ENCODE measurements at regions not wholly inside any gene's neighbourhood (a gene's known extent, or its start where the extent isn't known, plus 50 kb on each side); places are given as distances from the start of the nearest gene placed in this dataset.

DNA sequence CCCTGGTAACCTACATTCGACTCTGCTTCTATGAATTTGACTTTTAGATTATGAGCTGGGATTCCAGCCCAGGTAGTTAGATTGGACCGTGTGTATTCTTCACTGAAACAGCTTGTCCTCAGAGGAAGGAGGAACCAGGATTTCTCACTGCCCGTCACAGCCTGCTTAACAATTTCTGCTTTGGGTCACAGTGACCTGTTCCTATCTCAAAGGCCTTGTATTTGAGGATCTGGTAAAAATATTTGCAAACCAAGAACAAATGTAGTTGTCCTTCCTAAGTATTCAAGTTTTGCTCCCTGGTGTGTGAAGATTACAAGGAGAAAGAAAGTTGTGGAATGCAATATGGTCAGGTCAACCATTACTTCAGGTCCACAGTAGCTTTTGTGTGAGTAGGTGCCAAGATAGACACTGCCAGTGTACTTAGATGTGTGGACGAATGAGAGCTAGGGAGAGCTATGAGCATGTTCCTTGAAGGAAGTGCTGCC, 55.1 kb downstream of the KIF4B start:
- H3K27me3 ChIP-seq = no peaks in the 10 kb centered on the region
- WGBS, 2 donors = 59 to 74% methylated on average over 4 of the region's 4 CpGs
- H3K36me3 ChIP-seq = no peaks in the 10 kb centered on the region
- ATAC-seq (ENCODE audit: low FRiP score in 2 of 2) = no peak
- no peak overlapping the region for H3K4me3 ChIP-seq
- H3K27ac ChIP-seq = no peak overlapping the region
- DNase-seq = no peak
- no peaks in the 10 kb centered on the region for H3K4me1 ChIP-seq
- TF ChIP-seq EP300 (IDR thresholded peaks at IDR 0.05) = no peak
- TF ChIP-seq POLR2AphosphoS5 (IDR thresholded peaks at IDR 0.05) = no peak
- TF ChIP-seq, protein P1, sequence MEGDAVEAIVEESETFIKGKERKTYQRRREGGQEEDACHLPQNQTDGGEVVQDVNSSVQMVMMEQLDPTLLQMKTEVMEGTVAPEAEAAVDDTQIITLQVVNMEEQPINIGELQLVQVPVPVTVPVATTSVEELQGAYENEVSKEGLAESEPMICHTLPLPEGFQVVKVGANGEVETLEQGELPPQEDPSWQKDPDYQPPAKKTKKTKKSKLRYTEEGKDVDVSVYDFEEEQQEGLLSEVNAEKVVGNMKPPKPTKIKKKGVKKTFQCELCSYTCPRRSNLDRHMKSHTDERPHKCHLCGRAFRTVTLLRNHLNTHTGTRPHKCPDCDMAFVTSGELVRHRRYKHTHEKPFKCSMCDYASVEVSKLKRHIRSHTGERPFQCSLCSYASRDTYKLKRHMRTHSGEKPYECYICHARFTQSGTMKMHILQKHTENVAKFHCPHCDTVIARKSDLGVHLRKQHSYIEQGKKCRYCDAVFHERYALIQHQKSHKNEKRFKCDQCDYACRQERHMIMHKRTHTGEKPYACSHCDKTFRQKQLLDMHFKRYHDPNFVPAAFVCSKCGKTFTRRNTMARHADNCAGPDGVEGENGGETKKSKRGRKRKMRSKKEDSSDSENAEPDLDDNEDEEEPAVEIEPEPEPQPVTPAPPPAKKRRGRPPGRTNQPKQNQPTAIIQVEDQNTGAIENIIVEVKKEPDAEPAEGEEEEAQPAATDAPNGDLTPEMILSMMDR (IDR thresholded peaks at IDR 0.05) = no peak
- no peak for TF ChIP-seq POLR2A (IDR thresholded peaks at IDR 0.05)
- H3K9me3 ChIP-seq = no peaks in the 10 kb centered on the region

DNA sequence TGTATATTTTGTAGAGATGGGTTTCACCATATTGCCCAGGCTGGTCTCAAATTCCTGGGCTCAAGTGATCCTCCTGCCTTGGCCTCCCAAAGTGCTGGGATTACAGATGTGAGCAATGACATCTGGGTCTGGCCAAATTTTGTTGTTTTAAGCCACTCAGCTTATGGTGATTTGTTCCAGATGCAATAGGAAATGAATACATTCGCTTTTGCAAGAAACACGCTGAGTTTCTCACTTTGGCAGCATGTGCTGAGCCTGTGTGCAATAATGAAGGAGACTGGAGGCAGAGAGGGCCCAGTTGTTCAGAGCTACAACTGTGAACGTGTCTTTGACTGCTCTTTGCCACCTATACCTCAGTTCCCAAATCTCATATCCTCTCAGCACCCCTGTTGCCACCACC, 56.4 kb downstream of the KIF4B start:
- no peak overlapping the region for H3K27ac ChIP-seq
- whole genome bisulfite sequencing, 2 donors = 78 to 82% methylated on average over 3 of the region's 3 CpGs
- DNase-seq = no peak
- TF ChIP-seq, protein P1 (IDR thresholded peaks at IDR 0.05) = no peak
- TF ChIP-seq POLR2A (IDR thresholded peaks at IDR 0.05) (no peak), EP300 (IDR thresholded peaks at IDR 0.05) (no peak), POLR2AphosphoS5 (IDR thresholded peaks at IDR 0.05) (no peak)
- ATAC-seq (ENCODE audit: low FRiP score in 2 of 2) = no peak
- H3K36me3 ChIP-seq = no peaks in the 10 kb centered on the region
- no peaks in the 10 kb centered on the region for H3K27me3 ChIP-seq
- no peaks in the 10 kb centered on the region for H3K4me1 ChIP-seq
- H3K9me3 ChIP-seq = no peaks in the 10 kb centered on the region
- H3K4me3 ChIP-seq = no peak overlapping the region

DNA sequence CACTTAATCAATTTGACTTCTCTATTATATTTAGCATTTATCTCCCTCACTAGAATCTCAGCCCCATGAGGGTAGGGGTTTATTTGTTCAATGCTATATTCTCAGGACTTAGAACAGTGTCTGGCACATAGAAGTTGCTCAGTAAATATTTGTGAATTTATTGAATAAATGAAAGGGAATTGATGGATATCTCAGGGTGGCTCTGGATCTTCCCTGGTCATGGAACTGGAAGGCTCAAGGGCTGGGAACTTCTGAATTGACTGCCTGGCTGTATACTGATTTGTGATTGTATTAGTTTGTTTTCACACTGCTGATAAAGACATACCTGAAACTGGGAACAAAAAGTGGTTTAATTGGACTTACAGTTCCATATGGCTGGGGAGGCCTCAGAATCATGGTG, 57.2 kb downstream of the KIF4B start:
- no peak overlapping the region for H3K27ac ChIP-seq
- H3K4me3 ChIP-seq = no peak overlapping the region
- H3K27me3 ChIP-seq = no peaks in the 10 kb centered on the region
- no peaks in the 10 kb centered on the region for H3K9me3 ChIP-seq
- DNase-seq = no peak
- H3K4me1 ChIP-seq = no peaks in the 10 kb centered on the region
- H3K36me3 ChIP-seq = no peaks in the 10 kb centered on the region
- ATAC-seq (ENCODE audit: low FRiP score in 2 of 2) = no peak
- TF ChIP-seq POLR2AphosphoS5 (IDR thresholded peaks at IDR 0.05) (no peak), EP300 (IDR thresholded peaks at IDR 0.05) (no peak), POLR2A (IDR thresholded peaks at IDR 0.05) (no peak)
- TF ChIP-seq, protein P1 (IDR thresholded peaks at IDR 0.05) = no peak

DNA sequence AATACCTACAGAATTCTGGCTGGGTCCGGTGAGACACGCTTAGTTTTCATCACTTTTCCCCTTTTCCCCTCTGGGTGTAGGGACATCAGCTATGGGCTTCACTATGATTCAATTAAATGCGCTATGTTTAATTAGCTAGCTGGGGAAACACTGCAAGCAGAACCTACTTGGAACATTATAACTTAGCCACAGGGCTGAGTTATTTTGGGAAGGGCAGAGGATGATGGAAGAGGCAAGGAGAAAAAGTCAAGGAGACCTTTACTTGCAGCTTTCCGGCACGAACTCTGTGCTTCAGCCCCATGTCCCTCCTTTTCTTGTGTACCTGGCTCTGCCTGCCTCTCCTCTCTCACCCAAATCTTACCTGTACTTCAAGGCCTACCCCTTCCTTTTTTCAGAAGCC, 62.8 kb downstream of the KIF4B start:
- H3K9me3 ChIP-seq = no peaks in the 10 kb centered on the region

DNA sequence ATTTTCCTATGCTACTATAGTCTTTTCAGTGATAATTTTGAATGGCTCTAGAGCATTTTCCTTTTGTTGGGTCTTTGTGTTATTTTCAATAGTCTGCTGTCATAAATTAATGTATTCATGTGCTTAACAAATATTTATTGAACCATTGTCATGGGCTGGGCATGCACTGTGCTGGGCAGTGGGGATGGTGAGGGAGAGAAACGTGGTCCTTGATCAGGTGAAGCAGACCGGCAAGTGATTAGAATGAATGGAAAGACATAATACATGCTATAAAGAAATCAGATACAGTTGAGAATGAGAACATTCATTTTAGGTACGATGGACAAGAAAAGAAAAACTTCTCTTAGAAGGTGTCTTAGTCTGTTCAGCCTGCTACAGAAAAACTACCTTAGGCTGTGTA, 66.1 kb downstream of the KIF4B start:
- Histone ChIP-seq H3K36me3 (no peaks in the 10 kb centered on the region), H3K9me3 (no peaks in the 10 kb centered on the region), H3K4me1 (no peaks in the 10 kb centered on the region), H3K27ac (no peak overlapping the region), H3K27me3 (no peaks in the 10 kb centered on the region), H3K4me3 (no peak overlapping the region)
- 78 to 84% methylated on average over 3 of the region's 3 CpGs for WGBS, 2 donors
- DNase-seq (no peak), ATAC-seq (ENCODE audit: low FRiP score in 2 of 2) (no peak)
- TF ChIP-seq POLR2A (IDR thresholded peaks at IDR 0.05) = no peak
- TF ChIP-seq, protein P1 (IDR thresholded peaks at IDR 0.05) = no peak
- TF ChIP-seq POLR2AphosphoS5 (IDR thresholded peaks at IDR 0.05) = no peak
- TF ChIP-seq EP300 (IDR thresholded peaks at IDR 0.05) = no peak

More for the DNA sequence above, 62.8 kb downstream of the KIF4B start:
- Histone ChIP-seq H3K4me1 (no peaks in the 10 kb centered on the region), H3K27me3 (no peaks in the 10 kb centered on the region), H3K4me3 (no peak overlapping the region), H3K27ac (no peak overlapping the region), H3K36me3 (no peaks in the 10 kb centered on the region)
- ATAC-seq (ENCODE audit: low FRiP score in 2 of 2) = no peak
- no peak for DNase-seq
- 81 to 94% methylated on average over 5 of the region's 5 CpGs for WGBS, 2 donors
- TF ChIP-seq POLR2A (IDR thresholded peaks at IDR 0.05) = no peak
- TF ChIP-seq, protein P1 (IDR thresholded peaks at IDR 0.05) = no peak
- TF ChIP-seq POLR2AphosphoS5 (IDR thresholded peaks at IDR 0.05) = no peak
- no peak for TF ChIP-seq EP300 (IDR thresholded peaks at IDR 0.05)
